GM12892 (cell line): ENCODE measurements at regions not wholly inside any gene's neighbourhood (a gene's known extent, or its start where the extent isn't known, plus 50 kb on each side); places are given as distances from the start of the nearest gene placed in this dataset.
"Not testable (repeated sequence)": the region's sequence is repeated elsewhere in the genome, so short reads cannot be mapped to it uniquely, and the experiment has no call there.

ENCODE experiments used
- POLR2A ChIP-seq: IDR thresholded peaks from 2 replicates; pipeline ENCODE4 v1.6.1; 2011; ENCODE audit warnings: low read depth, low read length, control low read depth
- POLR2AphosphoS5 ChIP-seq: IDR thresholded peaks from 2 replicates; pipeline ENCODE4 v1.6.1; 2011; ENCODE audit warnings: low read depth, low read length, control low read depth
- TAF1 ChIP-seq: IDR thresholded peaks from 2 replicates; pipeline ENCODE4 v1.6.1; 2011; ENCODE audit warnings: low read depth, mild to moderate bottlenecking, control low read depth, low read length, borderline replicate concordance

DNA sequence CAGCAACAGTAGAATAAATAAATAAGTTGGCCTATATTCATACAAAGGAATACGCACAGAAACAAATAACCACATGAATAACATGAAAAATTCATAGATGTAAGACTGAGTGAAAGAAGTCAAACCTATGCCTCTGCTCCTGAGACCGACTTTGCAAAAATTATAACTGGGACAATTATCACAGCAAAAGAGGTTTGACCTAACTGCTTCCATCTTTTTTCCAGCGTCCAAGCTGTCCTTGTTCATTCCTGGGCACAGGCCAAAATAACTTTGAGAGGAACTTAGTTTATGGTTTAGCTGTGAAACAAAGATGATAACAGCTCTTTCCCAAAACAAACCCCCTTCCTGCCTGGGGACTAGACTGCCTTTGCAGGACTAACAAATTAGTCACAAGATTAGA, 109.6 kb upstream of the NBPF11 start:
- not testable (repeated sequence) for TF ChIP-seq POLR2A, POLR2AphosphoS5, TAF1
